PC-9 (cell line): ENCODE measurements at regions not wholly inside any gene's neighbourhood (a gene's known extent, or its start where the extent isn't known, plus 50 kb on each side); places are given as distances from the start of the nearest gene placed in this dataset.

Source experiments
- BruUV-seq: library from RNA; stranded (reverse); fragments of 400-500 nt; replicated peaks from 2 replicates; lab custom pipeline; 2021; lab: Mats Ljungman, UMichigan
- CTCF ChIA-PET: fragments of 300-600 bp; sonication (Branson Sonifier 250); formaldehyde crosslinking; loops from one replicate; lab custom pipeline; 2022; ENCODE audit warnings: antibody characterized with exemption; lab: Charles Lee
- POLR2A ChIA-PET: fragments of 300-600 bp; sonication (Branson Sonifier 250); formaldehyde crosslinking; loops from one replicate; lab custom pipeline; 2022; ENCODE audit warnings: antibody characterized with exemption; ENCODE audit not compliant: unreplicated experiment; lab: Charles Lee
- DNase-seq, 2 experiments: peaks; one replicate each; pipeline versions ENCODE4 v3.0.0 to v3.0.0-alpha.2; 2015 to 2022; ENCODE audit warnings: mixed read lengths in 1 of 2
- H2AFZ ChIP-seq: fragments of 200-600 bp; sonication (generic); 2 replicates; pipeline ENCODE4 v1.8.1; 2017; ENCODE audit warnings: antibody characterized with exemption
- H3F3A ChIP-seq: fragments of 200-600 bp; sonication (generic); 2 replicates; pipeline ENCODE4 v1.8.1; 2017; ENCODE audit warnings: antibody characterized with exemption, mild to moderate bottlenecking, low read depth; ENCODE audit not compliant: insufficient read depth
- H3K27ac ChIP-seq: fragments of 200-600 bp; sonication (generic); 2 replicates; pipeline ENCODE4 v1.6.1; 2016; ENCODE audit warnings: mixed run types
- H3K27me3 ChIP-seq: fragments of 200-600 bp; sonication (generic); 2 replicates; pipeline ENCODE4 v1.6.1; 2016; ENCODE audit warnings: low read depth, mixed run types; ENCODE audit not compliant: insufficient read depth
- H3K36me3 ChIP-seq: fragments of 200-600 bp; sonication (generic); 2 replicates; pipeline ENCODE4 v1.6.1; 2016; ENCODE audit warnings: low read depth, mixed run types
- H3K4me1 ChIP-seq: fragments of 200-600 bp; sonication (generic); replicated peaks from 2 replicates; pipeline ENCODE4 v1.6.1; 2016; ENCODE audit warnings: mixed run types; ENCODE audit not compliant: insufficient read depth
- H3K4me2 ChIP-seq: fragments of 200-600 bp; sonication (generic); 2 replicates; pipeline ENCODE4 v1.6.1; 2017; ENCODE audit warnings: mixed run types
- H3K4me3 ChIP-seq: fragments of 200-600 bp; sonication (generic); 2 replicates; pipeline ENCODE4 v1.6.1; 2016; ENCODE audit warnings: mixed run types
- H3K79me2 ChIP-seq: fragments of 200-600 bp; sonication (generic); 2 replicates; pipeline ENCODE4 v1.6.1; 2017; ENCODE audit warnings: low read depth, mixed run types
- H3K9me2 ChIP-seq: fragments of 200-600 bp; sonication (generic); 2 replicates; pipeline ENCODE4 v1.8.1; 2017; ENCODE audit warnings: mild to moderate bottlenecking; ENCODE audit not compliant: insufficient read depth
- H3K9me3 ChIP-seq: fragments of 200-600 bp; sonication (generic); 2 replicates; pipeline ENCODE4 v1.8.1; 2016; ENCODE audit warnings: low read depth; ENCODE audit not compliant: insufficient read depth
- H4K20me1 ChIP-seq: fragments of 200-600 bp; sonication (generic); 2 replicates; pipeline ENCODE4 v1.8.1; 2017; ENCODE audit not compliant: insufficient read depth
- EZH2 ChIP-seq: fragments of 200-600 bp; sonication (generic); IDR thresholded peaks from 2 replicates; pipeline ENCODE4 v1.8.0; 2017; ENCODE audit warnings: antibody characterized with exemption, low read depth
- intact Hi-C: fragments of 100-400 bp; cut with micrococcal nuclease; formaldehyde crosslinking; loops from one replicate; pipeline ENCODE4 v1.10.0; 2022; ENCODE audit not compliant: unreplicated experiment
- TF ChIP-seq, protein P1 (sequence below): fragments of 200-600 bp; sonication (generic); conservative IDR thresholded peaks from 2 replicates; pipeline ENCODE4 v1.6.1; 2017; ENCODE audit warnings: mixed run types, antibody characterized with exemption, mild to moderate bottlenecking, moderate library complexity

DNA sequence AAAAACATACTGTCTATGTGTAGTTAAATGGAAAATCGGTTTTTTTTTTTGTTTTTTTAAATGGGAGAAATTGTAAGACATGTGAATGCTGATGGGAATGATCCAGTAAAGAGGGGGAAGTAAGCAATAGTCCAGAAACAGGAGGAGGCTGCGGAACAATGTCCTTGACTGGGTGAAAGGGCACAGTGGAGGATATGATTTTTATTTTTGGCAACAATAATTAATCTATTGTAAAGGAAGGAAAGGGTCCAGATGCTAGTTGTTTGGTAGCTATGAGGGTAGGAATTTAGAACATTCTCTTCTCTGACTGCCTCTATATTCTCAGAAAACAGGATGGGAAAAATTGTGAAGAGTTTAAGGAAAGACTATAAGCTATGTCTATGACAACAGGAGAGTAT lies 76.6 kb downstream of the RPL10L start:
- CTCF ChIA-PET, result no interaction called here
- Histone ChIP-seq H3K27ac (no peak overlapping the region), H3K4me1 (no peaks in the 10 kb centered on the region; the same call in 1 of the 2 replicates), H4K20me1 (no peaks in the 10 kb centered on the region), H2AFZ (no peak overlapping the region), H3K27me3 (no peaks in the 10 kb centered on the region), H3K79me2 (no peaks in the 10 kb centered on the region), H3K9me2 (no peaks in the 10 kb centered on the region), H3F3A (no peaks in the 10 kb centered on the region), H3K4me2 (no peak overlapping the region), H3K36me3 (no peaks in the 10 kb centered on the region), H3K4me3 (no peak overlapping the region), H3K9me3 (no peaks in the 10 kb centered on the region)
- intact Hi-C loops, result no loop called here
- no TSS peak for BruUV-seq
- no peak for DNase-seq
- POLR2A ChIA-PET, result no interaction called here
- TF ChIP-seq EZH2, result no peak
- TF ChIP-seq, protein P1, sequence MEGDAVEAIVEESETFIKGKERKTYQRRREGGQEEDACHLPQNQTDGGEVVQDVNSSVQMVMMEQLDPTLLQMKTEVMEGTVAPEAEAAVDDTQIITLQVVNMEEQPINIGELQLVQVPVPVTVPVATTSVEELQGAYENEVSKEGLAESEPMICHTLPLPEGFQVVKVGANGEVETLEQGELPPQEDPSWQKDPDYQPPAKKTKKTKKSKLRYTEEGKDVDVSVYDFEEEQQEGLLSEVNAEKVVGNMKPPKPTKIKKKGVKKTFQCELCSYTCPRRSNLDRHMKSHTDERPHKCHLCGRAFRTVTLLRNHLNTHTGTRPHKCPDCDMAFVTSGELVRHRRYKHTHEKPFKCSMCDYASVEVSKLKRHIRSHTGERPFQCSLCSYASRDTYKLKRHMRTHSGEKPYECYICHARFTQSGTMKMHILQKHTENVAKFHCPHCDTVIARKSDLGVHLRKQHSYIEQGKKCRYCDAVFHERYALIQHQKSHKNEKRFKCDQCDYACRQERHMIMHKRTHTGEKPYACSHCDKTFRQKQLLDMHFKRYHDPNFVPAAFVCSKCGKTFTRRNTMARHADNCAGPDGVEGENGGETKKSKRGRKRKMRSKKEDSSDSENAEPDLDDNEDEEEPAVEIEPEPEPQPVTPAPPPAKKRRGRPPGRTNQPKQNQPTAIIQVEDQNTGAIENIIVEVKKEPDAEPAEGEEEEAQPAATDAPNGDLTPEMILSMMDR, result no peak

DNA sequence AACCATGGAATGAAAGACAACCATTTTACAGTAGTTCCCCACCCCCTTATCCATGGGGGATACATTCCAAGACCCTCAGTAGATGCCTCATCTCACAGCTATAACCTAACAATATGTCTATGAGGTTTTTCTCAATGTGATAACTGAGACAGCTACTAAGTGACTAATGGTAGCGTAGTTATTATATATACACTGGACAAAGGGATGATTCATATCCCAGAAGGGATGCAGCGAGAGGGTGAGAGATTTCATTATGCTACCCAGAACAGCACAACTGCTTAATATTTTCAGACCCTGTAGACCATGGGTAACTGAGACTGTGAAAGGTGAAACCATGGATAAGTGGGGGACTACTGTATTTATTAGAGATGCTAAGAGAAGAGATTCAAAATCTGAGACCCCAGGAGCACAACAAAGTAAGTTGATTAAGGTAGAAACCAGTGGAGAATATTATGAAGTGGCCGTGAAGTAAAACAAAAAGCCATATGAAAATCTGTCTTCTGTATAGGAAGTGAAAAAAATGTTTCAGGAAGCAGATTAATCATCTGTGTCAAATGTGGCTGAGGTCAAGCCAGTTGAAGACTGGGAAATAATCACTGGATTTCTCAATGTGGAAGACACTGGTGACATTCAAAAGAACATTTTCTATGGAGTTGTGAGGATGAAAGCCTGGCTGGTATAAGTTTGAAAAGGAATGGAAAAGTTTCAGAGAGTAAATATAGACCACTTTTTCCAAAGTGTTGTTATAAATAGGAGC lies 77.2 kb downstream of the RPL10L start:
- H3K9me2 ChIP-seq, result no peaks in the 10 kb centered on the region
- H3K27me3 ChIP-seq, result no peaks in the 10 kb centered on the region
- no peak for DNase-seq
- intact Hi-C loops, result no loop called here
- CTCF ChIA-PET, result no interaction called here
- POLR2A ChIA-PET, result no interaction called here
- no peaks in the 10 kb centered on the region for H3K79me2 ChIP-seq
- no peak overlapping the region for H3K4me2 ChIP-seq
- no TSS peak for BruUV-seq
- H3K36me3 ChIP-seq, result no peaks in the 10 kb centered on the region
- H3K27ac ChIP-seq, result no peak overlapping the region
- no peaks in the 10 kb centered on the region; the same call in 1 of the 2 replicates for H3K4me1 ChIP-seq
- H3K9me3 ChIP-seq, result no peaks in the 10 kb centered on the region
- no peak for TF ChIP-seq EZH2
- TF ChIP-seq, protein P1, result no peak
- H3K4me3 ChIP-seq, result no peak overlapping the region
- H2AFZ ChIP-seq, result no peak overlapping the region
- no peaks in the 10 kb centered on the region for H3F3A ChIP-seq
- no peaks in the 10 kb centered on the region for H4K20me1 ChIP-seq

DNA sequence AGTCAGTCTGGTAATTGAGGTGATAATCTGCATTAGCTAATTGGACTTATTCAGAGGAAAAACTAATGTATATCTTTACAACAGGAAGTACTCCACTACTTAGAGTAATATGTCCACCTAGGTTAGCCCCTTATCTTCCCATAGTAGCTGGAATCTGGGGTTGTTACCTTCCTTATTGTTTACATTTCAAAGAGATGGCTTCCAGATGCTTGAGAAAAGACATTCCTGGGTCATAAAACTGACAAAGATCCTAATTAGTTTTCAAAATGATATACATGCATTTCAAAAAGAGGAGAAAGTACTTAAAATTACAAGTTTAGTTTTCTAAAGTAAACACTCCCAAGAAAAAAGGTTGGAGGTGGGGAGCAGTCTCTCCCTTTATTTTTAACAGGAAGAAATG lies 78.1 kb downstream of the RPL10L start:
- H3K4me3 ChIP-seq, result no peak overlapping the region
- no peaks in the 10 kb centered on the region for H4K20me1 ChIP-seq
- TF ChIP-seq, protein P1, result no peak
- H3F3A ChIP-seq, result no peaks in the 10 kb centered on the region
- no peak overlapping the region for H3K4me2 ChIP-seq
- BruUV-seq, result no TSS peak
- no peak overlapping the region for H3K27ac ChIP-seq
- no peaks in the 10 kb centered on the region for H3K9me3 ChIP-seq
- DNase-seq, result no peak
- no peaks in the 10 kb centered on the region; the same call in 1 of the 2 replicates for H3K4me1 ChIP-seq
- intact Hi-C loops, result no loop called here
- no peak overlapping the region for H2AFZ ChIP-seq
- CTCF ChIA-PET, result no interaction called here
- H3K27me3 ChIP-seq, result no peaks in the 10 kb centered on the region
- H3K36me3 ChIP-seq, result no peaks in the 10 kb centered on the region
- no peaks in the 10 kb centered on the region for H3K9me2 ChIP-seq
- POLR2A ChIA-PET, result no interaction called here
- no peaks in the 10 kb centered on the region for H3K79me2 ChIP-seq
